ENCODE measurements at regions not wholly inside any gene's neighbourhood (a gene's known extent, or its start where the extent isn't known, plus 50 kb on each side); places are given as distances from the start of the nearest gene placed in this dataset.

DNA sequence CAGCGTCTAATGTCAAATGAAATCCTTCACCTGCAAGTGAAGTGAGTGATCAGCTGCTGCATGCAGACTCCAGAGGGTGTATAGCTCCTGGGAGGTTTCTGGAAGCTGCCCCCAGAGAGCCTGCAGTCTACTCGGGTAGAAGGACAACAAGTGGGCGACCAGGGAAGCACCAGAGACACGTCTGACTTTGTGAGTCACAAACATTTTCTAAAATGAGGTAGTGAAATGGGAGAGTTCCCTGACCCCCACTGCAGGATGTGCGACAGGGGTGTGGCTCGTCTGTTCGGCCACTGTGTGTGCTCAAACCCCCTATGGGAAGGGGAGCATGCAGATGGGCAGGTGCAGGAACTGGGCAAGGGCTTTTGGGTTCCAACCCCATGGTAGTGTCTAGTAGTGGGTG is 177.1 kb upstream of the PRKCQ start:
- TF ChIP-seq FOXM1 (IDR thresholded peaks at IDR 0.05; ENCODE audit: borderline replicate concordance) (no peak), ELF4 (IDR thresholded peaks at IDR 0.05) (no peak), FOXA1 (IDR thresholded peaks at IDR 0.05) (no peak), HDGF (IDR thresholded peaks at IDR 0.05; ENCODE audit: borderline replicate concordance) (no peak), TARDBP (IDR thresholded peaks at IDR 0.05) (no peak), L3MBTL2 (conservative IDR thresholded peaks at IDR 0.05) (no peak), SP1 (IDR thresholded peaks at IDR 0.05) (no peak), BHLHE40 (IDR thresholded peaks at IDR 0.05; ENCODE audit: borderline replicate concordance) (no peak), ARNT (IDR thresholded peaks at IDR 0.05) (no peak), CTBP1 (IDR thresholded peaks at IDR 0.05; ENCODE audit: borderline replicate concordance) (no peak), NFRKB (IDR thresholded peaks at IDR 0.05) (no peak), FOXK2 (IDR thresholded peaks at IDR 0.05) (no peak)
- TF ChIP-seq, protein P1, sequence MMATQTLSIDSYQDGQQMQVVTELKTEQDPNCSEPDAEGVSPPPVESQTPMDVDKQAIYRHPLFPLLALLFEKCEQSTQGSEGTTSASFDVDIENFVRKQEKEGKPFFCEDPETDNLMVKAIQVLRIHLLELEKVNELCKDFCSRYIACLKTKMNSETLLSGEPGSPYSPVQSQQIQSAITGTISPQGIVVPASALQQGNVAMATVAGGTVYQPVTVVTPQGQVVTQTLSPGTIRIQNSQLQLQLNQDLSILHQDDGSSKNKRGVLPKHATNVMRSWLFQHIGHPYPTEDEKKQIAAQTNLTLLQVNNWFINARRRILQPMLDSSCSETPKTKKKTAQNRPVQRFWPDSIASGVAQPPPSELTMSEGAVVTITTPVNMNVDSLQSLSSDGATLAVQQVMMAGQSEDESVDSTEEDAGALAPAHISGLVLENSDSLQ (IDR thresholded peaks at IDR 0.05): no peak

Data from HEK293T (cell line).